CD4-positive, alpha-beta T cell (primary cell): ENCODE measurements at regions not wholly inside any gene's neighbourhood (a gene's known extent, or its start where the extent isn't known, plus 50 kb on each side); places are given as distances from the start of the nearest gene placed in this dataset.

Source experiments
- ATAC-seq: fragments of 200-7000 bp; cut with Tn5 transposase; one replicate; pipeline ENCODE4 v1.10.0; 2022; ENCODE audit warnings: mild to moderate bottlenecking; ENCODE audit not compliant: poor library complexity
- CTCF ChIA-PET: fragments of 350-600 bp; sonication (Branson Sonifier 250); formaldehyde crosslinking; loops from one replicate; lab custom pipeline; 2021; ENCODE audit warnings: antibody characterized with exemption, inconsistent platforms; lab: Charles Lee
- POLR2A ChIA-PET: fragments of 350-600 bp; sonication (Branson Sonifier 250); formaldehyde crosslinking; loops from one replicate; lab custom pipeline; 2021; ENCODE audit warnings: antibody characterized with exemption, inconsistent platforms; lab: Charles Lee
- DNase-seq, 14 experiments: peaks; one replicate each; pipeline ENCODE4 v3.0.0-alpha.2; 2013 to 2020; ENCODE audit warnings: mixed read lengths in 2 of 14
- H3K27ac ChIP-seq, 2 donors: one replicate each; pipeline versions ENCODE4 v1.5.1 to v1.7.0; 2013; ENCODE audit warnings: low read length in 2 of 2, low read depth in 1 of 2, mild to moderate bottlenecking in 1 of 2
- H3K27me3 ChIP-seq, 2 experiments: 1 replicate in 1 of 2; 2 replicates in 1 of 2; pipeline versions ENCODE4 v1.6.1 to v1.7.0; 2013; ENCODE audit warnings: low read length in 2 of 2, control low read depth in 1 of 2, mild to moderate bottlenecking in 1 of 2, moderate library complexity in 1 of 2; ENCODE audit not compliant: insufficient read depth in 2 of 2, control insufficient read depth in 1 of 2
- H3K36me3 ChIP-seq: one replicate; pipeline ENCODE4 v1.6.1; 2013; ENCODE audit warnings: low read length, control low read depth; ENCODE audit not compliant: insufficient read depth
- H3K4me1 ChIP-seq: one replicate; pipeline ENCODE4 v1.6.1; 2013; ENCODE audit warnings: low read length, control low read depth; ENCODE audit not compliant: insufficient read depth
- H3K4me3 ChIP-seq: one replicate; pipeline ENCODE4 v1.5.1; 2013; ENCODE audit warnings: mild to moderate bottlenecking, low read length, moderate library complexity
- H3K9me3 ChIP-seq, 2 experiments: 1 replicate in 1 of 2; 2 replicates in 1 of 2; pipeline versions ENCODE4 v1.6.1 to v1.7.0; 2013; ENCODE audit warnings: low read length in 2 of 2, mild to moderate bottlenecking in 2 of 2, control low read depth in 1 of 2, moderate library complexity in 1 of 2; ENCODE audit not compliant: control insufficient read depth in 1 of 2, insufficient read depth in 1 of 2
- H3K27ac Mint-ChIP-seq: one replicate; pipeline ENCODE4 v1.8.0; 2020; ENCODE audit warnings: mixed read lengths
- H3K27me3 Mint-ChIP-seq: one replicate; pipeline ENCODE4 v1.8.0; 2021; ENCODE audit warnings: mixed read lengths
- H3K36me3 Mint-ChIP-seq: one replicate; pipeline ENCODE4 v1.8.0; 2021; ENCODE audit warnings: low read depth, mixed read lengths
- H3K4me1 Mint-ChIP-seq: one replicate; pipeline ENCODE4 v1.8.0; 2021; ENCODE audit warnings: low read depth, mixed read lengths
- H3K4me3 Mint-ChIP-seq: one replicate; pipeline ENCODE4 v1.8.0; 2020; ENCODE audit warnings: mild to moderate bottlenecking, mixed read lengths
- H3K9me3 Mint-ChIP-seq: one replicate; pipeline ENCODE4 v1.8.0; 2020; ENCODE audit warnings: mixed read lengths
- CTCF ChIP-seq: fragments of 200-600 bp; IDR thresholded peaks from one replicate; pipeline ENCODE4 v1.8.0; 2022; ENCODE audit warnings: antibody characterized with exemption, mild to moderate bottlenecking
- intact Hi-C, 2 experiments: fragments of 100-400 bp; cut with DNase I in 1 of 2; cut with micrococcal nuclease in 1 of 2; formaldehyde crosslinking; loops; one replicate each; pipeline versions ENCODE4 v1.15.1 to v1.9.0; 2023 to 2025; cut with DNase I, micrococcal nuclease

- ChIA-PET POLR2A (no interaction called here), CTCF (no interaction called here)
- Mint-ChIP-seq H3K27me3 (peaks cover 7% of the 10 kb centered on the region), H3K9me3 (peaks cover 8% of the 10 kb centered on the region), H3K4me1 (no peaks in the 10 kb centered on the region), H3K36me3 (no peaks in the 10 kb centered on the region), H3K27ac (no peak overlapping the region), H3K4me3 (no peak overlapping the region)
- TF ChIP-seq CTCF: no peak
- no peaks in the 10 kb centered on the region for H3K27me3 ChIP-seq
- no peak overlapping the region for H3K27ac ChIP-seq
- ATAC-seq (no peak), DNase-seq (no peak)
- intact Hi-C loops: no loop called here
- H3K4me3 ChIP-seq: no peak overlapping the region
- H3K9me3 ChIP-seq: peaks cover 6 to 8% of the 10 kb centered on the region in 2 experiments
- H3K36me3 ChIP-seq: no peaks in the 10 kb centered on the region
- no peaks in the 10 kb centered on the region for H3K4me1 ChIP-seq
These were observed 171.5 kb upstream of the NAMPT start for GRCh38 chr7:106456329-106456728.

GRCh38 chr7:106452031-106452851 lies 167.5 kb upstream of the NAMPT start:
- Histone ChIP-seq H3K4me1 (no peaks in the 10 kb centered on the region), H3K27ac (no peak overlapping the region), H3K36me3 (no peaks in the 10 kb centered on the region), H3K9me3 (peaks cover 2 to 8% of the 10 kb centered on the region in 2 experiments), H3K27me3 (no peaks in the 10 kb centered on the region), H3K4me3 (no peak overlapping the region)
- ATAC-seq (no peak), DNase-seq (no peak)
- Mint-ChIP-seq H3K36me3 (no peaks in the 10 kb centered on the region), H3K27me3 (peaks cover 33% of the 10 kb centered on the region), H3K9me3 (peaks cover 13% of the 10 kb centered on the region), H3K4me1 (no peaks in the 10 kb centered on the region), H3K4me3 (no peak overlapping the region), H3K27ac (no peak overlapping the region)
- ChIA-PET CTCF (no interaction called here), POLR2A (no interaction called here)
- TF ChIP-seq CTCF: no peak
- intact Hi-C loops: no loop called here

DNA sequence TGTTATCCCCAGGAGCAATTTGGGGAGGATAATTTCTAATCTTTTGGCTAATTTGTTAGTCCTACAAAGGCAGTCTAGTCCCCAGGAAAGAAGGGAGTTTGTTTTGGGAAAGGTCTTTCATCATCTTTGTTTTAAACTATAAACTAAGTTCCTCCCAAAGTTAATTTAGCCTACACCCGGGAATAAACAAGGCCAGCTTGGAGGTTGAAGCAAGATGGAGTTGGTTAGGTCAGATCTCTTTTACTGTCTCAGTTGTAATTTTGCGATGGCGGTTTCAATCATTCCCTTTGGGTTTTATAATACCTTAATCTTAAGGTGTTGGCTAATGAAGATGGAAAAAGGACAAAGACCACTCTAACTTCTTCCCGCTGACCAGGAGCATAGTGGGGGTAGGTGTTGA lies 166.4 kb upstream of the NAMPT start:
- no peaks in the 10 kb centered on the region for H3K36me3 Mint-ChIP-seq
- no peak for ATAC-seq
- CTCF ChIA-PET: no interaction called here

More for the DNA sequence above, 166.4 kb upstream of the NAMPT start:
- Histone ChIP-seq H3K4me1 (no peaks in the 10 kb centered on the region), H3K9me3 (peaks cover 0 to 8% of the 10 kb centered on the region in 2 experiments), H3K27me3 (no peaks in the 10 kb centered on the region), H3K27ac (no peak overlapping the region), H3K4me3 (no peak overlapping the region), H3K36me3 (no peaks in the 10 kb centered on the region)
- POLR2A ChIA-PET: no interaction called here
- Mint-ChIP-seq H3K9me3 (peaks cover 12% of the 10 kb centered on the region), H3K4me1 (no peaks in the 10 kb centered on the region), H3K4me3 (no peak overlapping the region), H3K27ac (no peak overlapping the region), H3K27me3 (peaks cover 34% of the 10 kb centered on the region)
- DNase-seq: no peak
- intact Hi-C loops: no loop called here
- no peak for TF ChIP-seq CTCF
